ENCODE measurements at regions not wholly inside any gene's neighbourhood (a gene's known extent, or its start where the extent isn't known, plus 50 kb on each side); places are given as distances from the start of the nearest gene placed in this dataset.

DNA sequence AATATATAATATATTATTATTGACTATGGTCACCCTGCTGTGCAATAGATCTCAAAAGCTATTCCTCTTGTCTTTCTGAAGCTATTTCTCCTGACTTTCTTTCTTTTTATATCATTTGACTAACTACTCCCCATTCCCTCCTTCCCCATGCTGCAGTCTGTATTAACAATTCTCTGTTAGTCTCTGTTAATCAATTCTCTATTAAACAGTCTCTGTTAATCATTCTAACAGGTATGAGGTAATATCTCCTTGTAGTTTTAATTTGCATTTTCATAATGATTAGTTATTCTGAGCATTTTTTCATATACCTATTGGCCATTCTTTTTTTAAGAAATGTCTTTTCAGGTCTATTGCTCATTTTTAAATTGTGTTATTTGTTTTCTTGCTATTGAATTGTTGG, 201.0 kb upstream of the B3GALT2 start:
- TF ChIP-seq, protein P1, sequence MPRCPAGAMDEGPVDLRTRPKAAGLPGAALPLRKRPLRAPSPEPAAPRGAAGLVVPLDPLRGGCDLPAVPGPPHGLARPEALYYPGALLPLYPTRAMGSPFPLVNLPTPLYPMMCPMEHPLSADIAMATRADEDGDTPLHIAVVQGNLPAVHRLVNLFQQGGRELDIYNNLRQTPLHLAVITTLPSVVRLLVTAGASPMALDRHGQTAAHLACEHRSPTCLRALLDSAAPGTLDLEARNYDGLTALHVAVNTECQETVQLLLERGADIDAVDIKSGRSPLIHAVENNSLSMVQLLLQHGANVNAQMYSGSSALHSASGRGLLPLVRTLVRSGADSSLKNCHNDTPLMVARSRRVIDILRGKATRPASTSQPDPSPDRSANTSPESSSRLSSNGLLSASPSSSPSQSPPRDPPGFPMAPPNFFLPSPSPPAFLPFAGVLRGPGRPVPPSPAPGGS (IDR thresholded peaks at IDR 0.05; ENCODE audit: borderline replicate concordance, insufficient read depth, low read depth, low read length, poor library complexity, severe bottlenecking): no peak
- TF ChIP-seq CTCF (IDR thresholded peaks at IDR 0.05 in 2 of 3, conservative IDR thresholded peaks at IDR 0.05 in 1 of 3; ENCODE audit: control insufficient read depth in 2 of 3, extremely low read depth in 1 of 3, insufficient read depth in 1 of 3, low read depth in 3 of 3, low read length in 3 of 3): no peak
- TF ChIP-seq YY1 (IDR thresholded peaks at IDR 0.05; ENCODE audit: low read depth, low read length): no peak
- no peak for TF ChIP-seq MLLT1 (IDR thresholded peaks at IDR 0.05)
- TF ChIP-seq ZNF24 (IDR thresholded peaks at IDR 0.05): no peak
- TF ChIP-seq, protein P2, sequence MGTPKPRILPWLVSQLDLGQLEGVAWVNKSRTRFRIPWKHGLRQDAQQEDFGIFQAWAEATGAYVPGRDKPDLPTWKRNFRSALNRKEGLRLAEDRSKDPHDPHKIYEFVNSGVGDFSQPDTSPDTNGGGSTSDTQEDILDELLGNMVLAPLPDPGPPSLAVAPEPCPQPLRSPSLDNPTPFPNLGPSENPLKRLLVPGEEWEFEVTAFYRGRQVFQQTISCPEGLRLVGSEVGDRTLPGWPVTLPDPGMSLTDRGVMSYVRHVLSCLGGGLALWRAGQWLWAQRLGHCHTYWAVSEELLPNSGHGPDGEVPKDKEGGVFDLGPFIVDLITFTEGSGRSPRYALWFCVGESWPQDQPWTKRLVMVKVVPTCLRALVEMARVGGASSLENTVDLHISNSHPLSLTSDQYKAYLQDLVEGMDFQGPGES (IDR thresholded peaks at IDR 0.05): no peak
- TF ChIP-seq CEBPB (IDR thresholded peaks at IDR 0.05; ENCODE audit: borderline replicate concordance in 1 of 2, low read depth in 2 of 2, low read length in 2 of 2): no peak
- no peak for TF ChIP-seq NFIC (IDR thresholded peaks at IDR 0.05; ENCODE audit: low read depth, low read length)
- TF ChIP-seq CUX1 (IDR thresholded peaks at IDR 0.05; ENCODE audit: insufficient replicate concordance, low read depth, low read length): no peak
- TF ChIP-seq POLR2AphosphoS5 (IDR thresholded peaks at IDR 0.05; ENCODE audit: low read length): no peak
